GM23338 (cell line): ENCODE measurements at regions not wholly inside any gene's neighbourhood (a gene's known extent, or its start where the extent isn't known, plus 50 kb on each side); places are given as distances from the start of the nearest gene placed in this dataset.

ENCODE experiments used
- ATAC-seq: fragments of 200-7000 bp; cut with Tn5 transposase; 3 replicates; pipeline ENCODE4 v1.9.1; 2020
- DNase-seq: peaks from one replicate; pipeline ENCODE4 v3.0.0-alpha.2; 2015; ENCODE audit warnings: low spot score
- H2AFZ ChIP-seq: fragments of 200-600 bp; sonication (generic); 2 replicates; pipeline ENCODE4 v1.8.0; 2016; ENCODE audit warnings: antibody characterized with exemption, mild to moderate bottlenecking, moderate library complexity
- H3F3A ChIP-seq: fragments of 200-600 bp; sonication (generic); replicated peaks from 2 replicates; pipeline ENCODE4 v1.8.0; 2017; ENCODE audit warnings: antibody characterized with exemption, mixed run types, low read depth
- H3K27ac ChIP-seq: fragments of 200-600 bp; sonication (generic); 2 replicates; pipeline ENCODE4 v1.6.1; 2016; ENCODE audit warnings: low read depth
- H3K27me3 ChIP-seq: fragments of 200-600 bp; sonication (generic); 2 replicates; pipeline ENCODE4 v1.8.0; 2016; ENCODE audit warnings: mild to moderate bottlenecking, mixed run types, moderate library complexity; ENCODE audit not compliant: insufficient read depth
- H3K36me3 ChIP-seq: fragments of 200-600 bp; sonication (generic); 2 replicates; pipeline ENCODE4 v1.8.0; 2016; ENCODE audit warnings: mild to moderate bottlenecking; ENCODE audit not compliant: insufficient read depth
- H3K4me1 ChIP-seq: fragments of 200-600 bp; sonication (generic); 2 replicates; pipeline ENCODE4 v1.8.0; 2016; ENCODE audit warnings: mild to moderate bottlenecking, moderate library complexity; ENCODE audit not compliant: insufficient read depth
- H3K4me2 ChIP-seq: fragments of 200-600 bp; sonication (generic); 2 replicates; pipeline ENCODE4 v1.7.1; 2017; ENCODE audit warnings: mixed run types
- H3K4me3 ChIP-seq: fragments of 200-600 bp; sonication (generic); 2 replicates; pipeline ENCODE4 v1.6.1; 2016; ENCODE audit warnings: mixed run types
- H3K79me2 ChIP-seq: fragments of 200-600 bp; sonication (generic); replicated peaks from 2 replicates; pipeline ENCODE4 v1.8.0; 2017; ENCODE audit warnings: mild to moderate bottlenecking; ENCODE audit not compliant: insufficient read depth
- H3K9me2 ChIP-seq: fragments of 200-600 bp; sonication (generic); 2 replicates; pipeline ENCODE4 v1.8.0; 2017; ENCODE audit not compliant: insufficient read depth
- H4K20me1 ChIP-seq: fragments of 200-600 bp; sonication (generic); replicated peaks from 2 replicates; pipeline ENCODE4 v1.8.0; 2017; ENCODE audit warnings: mild to moderate bottlenecking; ENCODE audit not compliant: insufficient read depth
- H3K27ac Mint-ChIP-seq: 2 replicates; pipeline ENCODE4 v1.8.0; 2020; ENCODE audit warnings: inconsistent platforms, mild to moderate bottlenecking, moderate library complexity, mixed read lengths
- H3K27me3 Mint-ChIP-seq: 3 replicates; pipeline ENCODE4 v1.8.0; 2022; ENCODE audit warnings: low read depth, mild to moderate bottlenecking, moderate library complexity, mixed read lengths, inconsistent platforms; ENCODE audit not compliant: insufficient read depth, poor library complexity
- H3K36me3 Mint-ChIP-seq: 3 replicates; pipeline ENCODE4 v1.8.0; 2021; ENCODE audit warnings: low read depth, mild to moderate bottlenecking, inconsistent platforms, moderate library complexity, mixed read lengths
- H3K4me1 Mint-ChIP-seq: 3 replicates; pipeline ENCODE4 v1.8.0; 2020; ENCODE audit warnings: mild to moderate bottlenecking, inconsistent platforms, mixed read lengths
- H3K4me3 Mint-ChIP-seq: 3 replicates; pipeline ENCODE4 v1.8.0; 2021; ENCODE audit warnings: moderate library complexity, mild to moderate bottlenecking, inconsistent platforms, mixed read lengths
- H3K9me3 Mint-ChIP-seq: 3 replicates; pipeline ENCODE4 v1.8.0; 2020; ENCODE audit warnings: moderate library complexity, mild to moderate bottlenecking, inconsistent platforms, mixed read lengths
- EZH2 ChIP-seq: fragments of 200-600 bp; sonication (generic); IDR thresholded peaks from one replicate; pipeline ENCODE4 v1.8.0; 2017; ENCODE audit warnings: antibody characterized with exemption, mild to moderate bottlenecking, low read depth; ENCODE audit not compliant: unreplicated experiment
- EZH2phosphoT487 ChIP-seq: fragments of 200-600 bp; sonication (generic); IDR thresholded peaks from one replicate; pipeline ENCODE4 v1.8.1; 2018; ENCODE audit warnings: antibody characterized with exemption; ENCODE audit not compliant: unreplicated experiment
- NANOG ChIP-seq: IDR thresholded peaks from 2 replicates; pipeline ENCODE4 v1.6.1; 2016; ENCODE audit warnings: antibody characterized with exemption, borderline replicate concordance
- POLR2AphosphoS5 ChIP-seq: IDR thresholded peaks from 2 replicates; pipeline ENCODE4 v1.6.1; 2016; ENCODE audit warnings: antibody characterized with exemption, low read depth
- STAT1 ChIP-seq: IDR thresholded peaks from one replicate; pipeline ENCODE4 v1.6.1; 2016; ENCODE audit warnings: antibody characterized with exemption; ENCODE audit not compliant: unreplicated experiment
- ZNF462 ChIP-seq: fragments of 250-450 bp; sonication (Bioruptor Pico); IDR thresholded peaks from 2 replicates; pipeline ENCODE4 v1.5.0; 2020; ENCODE audit warnings: mild to moderate bottlenecking, moderate library complexity

GRCh38 chr4:160316036-160316435 lies 1213.2 kb downstream of the RAPGEF2 start:
- Mint-ChIP-seq H3K4me3 (no peak overlapping the region), H3K27me3 (no peaks in the 10 kb centered on the region)
- no peaks in the 10 kb centered on the region for H3F3A ChIP-seq

More at GRCh38 chr4:160316036-160316435, 1213.2 kb downstream of the RAPGEF2 start:
- H3K4me1 Mint-ChIP-seq = no peaks in the 10 kb centered on the region
- H4K20me1 ChIP-seq = no peaks in the 10 kb centered on the region
- H3K27ac Mint-ChIP-seq = no peak overlapping the region
- TF ChIP-seq NANOG (no peak), EZH2phosphoT487 (no peak), EZH2 (no peak), ZNF462 (CRISPR knock-in tag) (no peak), STAT1 (no peak), POLR2AphosphoS5 (no peak)
- H3K4me2 ChIP-seq = no peak overlapping the region
- no peak for ATAC-seq
- no peaks in the 10 kb centered on the region for H3K4me1 ChIP-seq
- 0 out of 2 replicates have a peak, but pooled peaks cover 5% of the 10 kb centered on the region for H3K9me2 ChIP-seq
- no peak overlapping the region for H3K4me3 ChIP-seq
- H3K27me3 ChIP-seq = no peaks in the 10 kb centered on the region
- H3K9me3 Mint-ChIP-seq = no peaks in the 10 kb centered on the region
- no peaks in the 10 kb centered on the region for H3K36me3 Mint-ChIP-seq
- no peaks in the 10 kb centered on the region for H3K36me3 ChIP-seq
- H3K27ac ChIP-seq = no peak overlapping the region
- no peak for DNase-seq
- H3K79me2 ChIP-seq = no peaks in the 10 kb centered on the region
- no peak overlapping the region for H2AFZ ChIP-seq
